Calu3 (cell line): ENCODE measurements at regions not wholly inside any gene's neighbourhood (a gene's known extent, or its start where the extent isn't known, plus 50 kb on each side); places are given as distances from the start of the nearest gene placed in this dataset.

ENCODE experiments used
- BruUV-seq: library from RNA; stranded (reverse); fragments of 400-500 nt; replicated peaks from 2 replicates; lab custom pipeline; 2021; lab: Mats Ljungman, UMichigan
- CTCF ChIA-PET: fragments of 300-600 bp; sonication (Branson Sonifier 250); formaldehyde crosslinking; loops from one replicate; lab custom pipeline; 2022; ENCODE audit warnings: antibody characterized with exemption; lab: Charles Lee
- DNase-seq: peaks from one replicate; pipeline ENCODE4 v3.0.0; 2022
- H3K27ac Mint-ChIP-seq: one replicate; pipeline ENCODE4 v1.8.0; 2022; ENCODE audit warnings: mixed read lengths; ENCODE audit not compliant: unreplicated experiment
- H3K27me3 Mint-ChIP-seq: one replicate; pipeline ENCODE4 v1.8.0; 2022; ENCODE audit warnings: mixed read lengths; ENCODE audit not compliant: unreplicated experiment
- H3K36me3 Mint-ChIP-seq: one replicate; pipeline ENCODE4 v1.8.0; 2022; ENCODE audit warnings: mild to moderate bottlenecking, moderate library complexity, mixed read lengths; ENCODE audit not compliant: insufficient read depth, unreplicated experiment
- H3K4me1 Mint-ChIP-seq: one replicate; pipeline ENCODE4 v1.8.0; 2022; ENCODE audit warnings: mild to moderate bottlenecking, low read depth, mixed read lengths; ENCODE audit not compliant: unreplicated experiment
- H3K4me3 Mint-ChIP-seq: one replicate; pipeline ENCODE4 v1.8.0; 2022; ENCODE audit warnings: mild to moderate bottlenecking, low read depth, moderate library complexity, mixed read lengths; ENCODE audit not compliant: unreplicated experiment
- H3K9me3 Mint-ChIP-seq: one replicate; pipeline ENCODE4 v1.8.0; 2022; ENCODE audit warnings: low read depth, mixed read lengths; ENCODE audit not compliant: unreplicated experiment
- intact Hi-C: fragments of 100-400 bp; cut with micrococcal nuclease; formaldehyde crosslinking; loops from one replicate; pipeline ENCODE4 v1.10.0; 2022; ENCODE audit not compliant: unreplicated experiment
- TF ChIP-seq, protein P1 (sequence below): fragments of 200-600 bp; IDR thresholded peaks from one replicate; pipeline ENCODE4 v1.8.0; 2022; ENCODE audit warnings: antibody characterized with exemption; ENCODE audit not compliant: unreplicated experiment

- no peak for DNase-seq
- CTCF ChIA-PET = no interaction called here
- no peaks in the 10 kb centered on the region for H3K36me3 Mint-ChIP-seq
- TF ChIP-seq, protein P1, sequence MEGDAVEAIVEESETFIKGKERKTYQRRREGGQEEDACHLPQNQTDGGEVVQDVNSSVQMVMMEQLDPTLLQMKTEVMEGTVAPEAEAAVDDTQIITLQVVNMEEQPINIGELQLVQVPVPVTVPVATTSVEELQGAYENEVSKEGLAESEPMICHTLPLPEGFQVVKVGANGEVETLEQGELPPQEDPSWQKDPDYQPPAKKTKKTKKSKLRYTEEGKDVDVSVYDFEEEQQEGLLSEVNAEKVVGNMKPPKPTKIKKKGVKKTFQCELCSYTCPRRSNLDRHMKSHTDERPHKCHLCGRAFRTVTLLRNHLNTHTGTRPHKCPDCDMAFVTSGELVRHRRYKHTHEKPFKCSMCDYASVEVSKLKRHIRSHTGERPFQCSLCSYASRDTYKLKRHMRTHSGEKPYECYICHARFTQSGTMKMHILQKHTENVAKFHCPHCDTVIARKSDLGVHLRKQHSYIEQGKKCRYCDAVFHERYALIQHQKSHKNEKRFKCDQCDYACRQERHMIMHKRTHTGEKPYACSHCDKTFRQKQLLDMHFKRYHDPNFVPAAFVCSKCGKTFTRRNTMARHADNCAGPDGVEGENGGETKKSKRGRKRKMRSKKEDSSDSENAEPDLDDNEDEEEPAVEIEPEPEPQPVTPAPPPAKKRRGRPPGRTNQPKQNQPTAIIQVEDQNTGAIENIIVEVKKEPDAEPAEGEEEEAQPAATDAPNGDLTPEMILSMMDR = no peak
- H3K4me1 Mint-ChIP-seq = no peaks in the 10 kb centered on the region
- BruUV-seq = no TSS peak
- intact Hi-C loops = no loop called here
- peaks cover 3% of the 10 kb centered on the region for H3K9me3 Mint-ChIP-seq
- H3K27ac Mint-ChIP-seq = no peak overlapping the region
- no peak overlapping the region for H3K4me3 Mint-ChIP-seq
- no peaks in the 10 kb centered on the region for H3K27me3 Mint-ChIP-seq
These were observed 286.0 kb downstream of the PLA2G4A start for GRCh38 chr1:187114792-187115191.

DNA sequence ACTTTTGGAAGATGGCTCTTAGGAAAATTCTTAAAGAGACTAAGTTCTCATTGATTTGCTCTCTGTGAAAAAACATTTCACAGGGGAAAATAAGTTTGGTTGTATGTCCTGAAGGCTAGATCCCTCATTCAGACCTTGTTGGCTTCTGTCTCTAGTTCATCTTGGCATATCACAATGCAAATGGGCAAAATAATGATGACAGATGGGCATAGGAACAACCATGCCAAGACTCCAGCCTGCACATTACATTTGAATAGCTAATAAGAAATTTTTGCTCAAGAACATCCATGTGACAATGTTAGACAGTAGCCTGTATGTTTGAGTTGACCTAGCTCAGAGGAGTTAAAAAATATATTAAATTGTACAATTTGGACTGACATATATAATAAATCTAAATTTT is 292.9 kb downstream of the PLA2G4A start:
- CTCF ChIA-PET = interaction anchor here (0.5 kb wide), 1 partner anchor 67 kb away, joined by 3 read pairs; no protein-coding TSS in a partner anchor
- Mint-ChIP-seq H3K27ac (no peak overlapping the region), H3K4me3 (no peak overlapping the region), H3K9me3 (peaks cover 3% of the 10 kb centered on the region), H3K36me3 (no peaks in the 10 kb centered on the region), H3K4me1 (no peaks in the 10 kb centered on the region), H3K27me3 (no peaks in the 10 kb centered on the region)
- no TSS peak for BruUV-seq
- TF ChIP-seq, protein P1 = no peak
- DNase-seq = no peak
- intact Hi-C loops = no loop called here

- no peaks in the 10 kb centered on the region for H3K36me3 Mint-ChIP-seq
- peaks cover 3% of the 10 kb centered on the region for H3K9me3 Mint-ChIP-seq
- DNase-seq = no peak
- intact Hi-C loops = no loop called here
- no peaks in the 10 kb centered on the region for H3K27me3 Mint-ChIP-seq
- no peak overlapping the region for H3K27ac Mint-ChIP-seq
- no peaks in the 10 kb centered on the region for H3K4me1 Mint-ChIP-seq
- no peak overlapping the region for H3K4me3 Mint-ChIP-seq
- TF ChIP-seq, protein P1 = no peak
- CTCF ChIA-PET = no interaction called here
- BruUV-seq = no TSS peak
These were observed 293.8 kb downstream of the PLA2G4A start for GRCh38 chr1:187122566-187122965.

- no peaks in the 10 kb centered on the region for H3K27me3 Mint-ChIP-seq
- no peak for DNase-seq
- no peaks in the 10 kb centered on the region for H3K9me3 Mint-ChIP-seq
- H3K36me3 Mint-ChIP-seq = no peaks in the 10 kb centered on the region
- no peaks in the 10 kb centered on the region for H3K4me1 Mint-ChIP-seq
- TF ChIP-seq, protein P1 = no peak
- H3K4me3 Mint-ChIP-seq = no peak overlapping the region
- H3K27ac Mint-ChIP-seq = no peak overlapping the region
- CTCF ChIA-PET = no interaction called here
- intact Hi-C loops = no loop called here
- BruUV-seq = no TSS peak
These were observed 300.4 kb downstream of the PLA2G4A start for GRCh38 chr1:187129132-187129531.
